EL (cell line): ENCODE measurements at regions not wholly inside any gene's neighbourhood (a gene's known extent, or its start where the extent isn't known, plus 50 kb on each side); places are given as distances from the start of the nearest gene placed in this dataset.
"Not testable (repeated sequence)": the region's sequence is repeated elsewhere in the genome, so short reads cannot be mapped to it uniquely, and the experiment has no call there.

Source experiments
- DNase-seq: peaks from one replicate; pipeline ENCODE4 v3.0.0-alpha.2; 2016

DNA sequence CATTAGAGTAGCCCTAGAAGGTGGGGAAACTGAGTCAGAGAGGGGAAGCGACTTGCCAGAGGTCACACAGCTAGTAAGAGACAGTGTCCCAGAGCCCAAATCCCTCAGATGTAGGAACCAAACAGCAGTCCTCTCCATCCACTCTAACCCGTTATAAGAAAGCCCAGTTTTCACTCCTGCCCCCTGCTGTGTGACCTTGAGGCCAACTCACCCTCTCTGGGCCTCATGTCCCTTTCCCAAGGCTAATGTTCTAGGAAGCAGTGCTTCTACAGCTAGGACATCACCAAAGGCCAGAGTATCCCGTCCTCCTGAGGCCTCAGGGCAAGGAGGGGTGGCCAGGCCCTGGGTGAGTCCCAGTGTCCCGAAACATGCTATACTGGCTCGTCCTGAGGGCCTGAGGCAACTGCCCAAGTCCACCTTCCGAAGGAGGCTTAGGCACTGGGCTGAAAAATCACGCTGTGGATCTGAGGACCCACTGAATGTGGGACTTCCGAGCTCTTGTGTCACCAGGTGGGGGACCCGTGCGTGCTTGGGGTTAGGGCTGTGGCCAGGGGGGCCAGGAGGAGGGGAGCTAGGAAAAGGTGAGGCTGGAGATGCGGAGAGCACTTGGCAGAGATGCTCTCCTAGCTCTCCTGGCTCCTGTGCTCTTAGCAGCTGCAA lies 109.2 kb upstream of the SLC6A11 start:
- DNase-seq = no peak

DNA sequence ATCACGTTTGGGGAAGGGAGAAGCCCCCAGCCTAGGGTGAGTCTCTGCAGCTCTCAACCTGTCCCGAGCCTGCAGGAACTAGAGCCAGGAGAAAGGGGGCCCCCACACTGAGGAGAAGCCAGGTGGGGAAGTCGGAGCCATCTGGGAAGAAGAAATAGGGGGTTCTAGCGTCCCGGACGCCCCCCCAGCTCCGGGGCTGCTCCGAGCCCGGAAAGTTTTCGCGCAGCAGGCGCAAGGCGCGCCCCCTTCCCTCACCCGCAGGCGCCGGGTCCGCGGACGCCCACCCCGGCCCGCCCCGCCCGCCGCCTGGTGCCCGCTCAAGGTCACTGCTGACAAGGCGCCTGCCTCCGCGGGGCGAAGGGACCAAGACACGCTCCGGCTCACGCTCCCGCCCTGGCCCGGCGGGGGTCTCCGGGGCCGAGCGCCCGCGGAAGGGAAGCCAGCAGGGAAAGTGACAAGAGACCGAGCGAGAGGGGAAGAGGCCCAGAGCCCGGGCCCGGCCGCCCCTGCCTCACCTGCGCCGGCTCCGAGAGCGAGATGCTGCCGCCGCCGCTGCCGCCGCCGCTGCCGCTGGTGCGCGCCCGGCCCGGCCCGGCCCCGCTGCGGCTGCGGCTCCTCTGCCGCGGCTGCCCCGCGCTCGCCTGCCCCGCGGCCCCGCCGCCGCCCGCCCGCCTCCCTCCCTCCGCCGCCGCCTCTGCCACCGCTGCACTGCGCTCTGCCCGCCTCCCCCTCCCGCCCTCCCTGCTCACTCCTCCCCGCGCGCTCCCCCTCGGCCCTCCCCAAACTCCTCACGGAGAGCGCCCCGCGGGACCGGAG lies 108.4 kb upstream of the SLC6A11 start:
- DNase-seq = no peak

GRCh38 chr3:10708216-10708893 lies 107.7 kb upstream of the SLC6A11 start:
- no peak for DNase-seq

- DNase-seq = no peak
Observed at GRCh38 chr3:10709110-10709781, 106.8 kb upstream of the SLC6A11 start.

- DNase-seq = no peak
Observed at GRCh38 chr3:10712121-10712520, 103.9 kb upstream of the SLC6A11 start.

- DNase-seq = no peak
Observed at GRCh38 chr3:10713656-10714055, 102.4 kb upstream of the SLC6A11 start.

DNA sequence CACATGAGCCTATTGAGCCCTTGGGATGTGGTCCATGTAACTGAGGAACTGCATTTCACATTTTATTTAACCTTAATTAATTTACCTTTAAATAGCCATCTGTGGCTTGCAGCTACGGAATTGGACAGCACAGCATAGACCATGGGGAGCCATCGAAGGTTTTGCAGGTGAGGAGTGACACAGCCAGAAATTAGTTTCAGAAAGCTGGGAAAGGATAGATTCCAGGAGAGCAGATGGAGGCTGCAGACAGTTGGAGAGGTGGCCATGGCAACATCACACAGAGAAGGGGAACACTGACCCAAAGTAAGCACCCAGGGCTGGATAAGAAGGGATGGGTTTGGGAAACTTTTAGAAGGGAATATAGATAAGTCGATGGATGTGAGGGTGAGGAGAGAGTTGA lies 100.1 kb upstream of the SLC6A11 start:
- DNase-seq = no peak

- no peak for DNase-seq
Observed at GRCh38 chr3:10716964-10717363, 99.1 kb upstream of the SLC6A11 start.

DNA sequence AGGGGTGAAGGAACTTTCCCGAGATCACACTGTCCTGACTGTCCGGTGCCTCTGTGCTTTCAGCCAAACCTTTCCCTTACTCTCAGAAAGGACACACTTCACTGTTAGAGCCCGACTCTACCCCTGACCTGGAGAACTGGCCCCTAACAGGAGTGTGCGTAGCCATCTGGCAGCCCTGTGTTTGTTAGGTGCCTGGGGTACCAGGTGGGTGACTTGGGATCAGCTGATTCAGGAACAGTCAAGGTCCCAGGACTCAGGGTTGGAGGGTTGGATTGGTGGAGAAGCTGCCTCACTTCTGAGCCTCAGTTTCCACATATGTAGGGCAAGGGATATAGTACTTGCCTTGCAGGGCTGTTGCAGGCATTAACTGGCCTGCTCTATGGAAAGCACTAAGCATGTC lies 98.3 kb upstream of the SLC6A11 start:
- DNase-seq = no peak

DNA sequence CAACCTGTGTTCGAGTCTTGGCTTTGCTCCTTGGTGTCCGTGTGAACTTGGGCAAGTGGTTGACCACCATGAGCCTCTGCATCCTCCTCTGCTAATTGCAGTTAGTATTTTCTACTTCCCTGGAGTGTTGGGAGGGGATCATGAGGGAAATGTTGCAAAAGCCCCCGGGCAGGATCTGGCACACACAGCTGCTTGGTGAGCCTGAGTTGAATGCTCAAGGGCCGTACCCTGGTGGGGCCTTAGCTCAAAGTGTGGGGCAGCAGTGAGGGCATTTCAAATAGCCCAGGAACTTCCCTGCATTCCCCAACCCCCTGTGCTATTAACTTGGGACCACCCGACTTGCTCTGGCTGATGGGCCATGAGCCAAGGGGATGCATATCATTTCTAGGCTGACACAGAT lies 94.9 kb upstream of the SLC6A11 start:
- no peak for DNase-seq

GRCh38 chr3:10722911-10723310 lies 93.1 kb upstream of the SLC6A11 start:
- no peak for DNase-seq

DNA sequence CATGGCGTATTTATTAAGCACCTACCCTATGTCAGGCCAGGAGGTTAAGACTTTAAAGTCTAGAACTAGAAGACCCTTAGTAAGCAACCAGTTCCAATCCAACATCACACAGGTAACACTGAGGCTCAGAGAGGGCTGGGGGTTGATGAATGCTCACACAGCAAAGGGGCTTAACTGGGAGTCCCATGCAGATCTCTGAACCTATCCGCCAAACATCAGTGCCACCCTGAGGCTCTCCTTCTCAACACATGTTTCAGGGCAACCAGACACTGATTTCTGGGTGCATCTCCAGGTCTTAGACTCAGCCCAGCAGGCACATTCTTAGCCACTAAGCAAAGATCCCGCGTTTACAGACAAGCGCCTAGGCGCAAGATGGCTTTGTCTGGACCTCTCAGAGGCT lies 92.0 kb upstream of the SLC6A11 start:
- DNase-seq = no peak

GRCh38 chr3:10725067-10725466 lies 91.0 kb upstream of the SLC6A11 start:
- DNase-seq = no peak

GRCh38 chr3:10725846-10726245 lies 90.2 kb upstream of the SLC6A11 start:
- no peak for DNase-seq

DNA sequence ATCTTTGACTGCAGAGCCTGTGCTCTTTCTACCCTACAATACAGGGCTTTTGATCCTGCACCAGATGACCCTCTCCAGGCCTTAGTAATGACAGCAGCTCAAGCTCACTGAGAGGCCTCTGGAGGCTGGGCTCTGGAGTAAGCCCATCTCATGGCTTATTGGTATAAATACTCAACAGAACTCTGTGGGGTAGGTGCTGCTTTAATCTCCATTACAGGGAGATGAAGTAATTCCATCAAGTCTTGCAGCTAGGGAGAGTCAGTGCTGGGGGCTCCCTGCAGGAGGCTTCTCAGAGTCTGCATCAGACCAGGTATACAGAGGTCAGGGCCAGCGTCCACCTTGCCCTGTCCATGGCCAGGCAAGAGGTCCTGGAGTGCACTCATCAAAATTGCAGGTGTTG lies 89.2 kb upstream of the SLC6A11 start:
- no peak for DNase-seq

- DNase-seq = no peak
Observed at GRCh38 chr3:10729439-10729838, 86.6 kb upstream of the SLC6A11 start.

- DNase-seq = no peak
Observed at GRCh38 chr3:10732292-10732691, 83.7 kb upstream of the SLC6A11 start.

DNA sequence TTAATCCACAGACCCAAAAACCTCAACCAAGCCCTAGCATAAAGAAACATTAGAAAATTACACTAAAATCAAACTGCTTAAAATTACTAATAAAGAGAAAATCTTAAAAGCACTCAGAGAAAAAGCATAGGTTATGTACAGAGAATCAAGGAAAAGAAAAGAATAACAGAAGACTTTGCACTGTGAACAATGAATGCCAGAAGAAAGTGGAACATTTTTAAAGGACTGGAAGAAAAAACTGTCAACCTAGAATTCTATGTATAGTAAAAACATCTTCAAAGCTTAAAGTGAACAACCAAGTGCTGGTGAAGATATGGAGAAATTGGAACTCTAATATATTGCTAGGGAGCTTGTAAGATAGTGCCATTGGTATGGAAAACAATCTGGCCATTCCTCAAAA lies 82.7 kb upstream of the SLC6A11 start:
- DNase-seq = no peak

GRCh38 chr3:10736444-10736843 lies 79.6 kb upstream of the SLC6A11 start:
- DNase-seq = not testable (repeated sequence)

DNA sequence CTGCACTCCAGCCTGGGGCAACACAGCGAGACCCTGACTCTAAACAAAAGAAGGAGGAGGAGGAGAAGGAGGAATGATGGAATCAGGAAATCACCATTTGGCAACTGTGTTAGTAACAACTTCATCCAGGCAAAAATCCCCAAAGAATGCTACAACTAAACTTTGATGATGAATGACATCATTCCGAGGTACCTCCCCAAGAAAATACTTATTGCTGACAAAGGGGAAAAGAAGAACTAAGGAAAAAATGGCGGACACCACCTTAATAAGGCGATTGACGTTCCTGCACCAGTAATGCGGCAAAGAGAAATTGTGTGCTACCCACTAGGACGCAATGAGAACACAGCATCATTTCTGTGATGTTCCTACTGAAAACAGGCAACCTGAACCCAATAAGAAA lies 78.2 kb upstream of the SLC6A11 start:
- no peak for DNase-seq

GRCh38 chr3:10738688-10739372 lies 77.2 kb upstream of the SLC6A11 start:
- peak; percentile 64 for DNase-seq

- no peak for DNase-seq
Observed at GRCh38 chr3:10740954-10741353, 75.1 kb upstream of the SLC6A11 start.
